H1 (cell line): ENCODE measurements at regions not wholly inside any gene's neighbourhood (a gene's known extent, or its start where the extent isn't known, plus 50 kb on each side); places are given as distances from the start of the nearest gene placed in this dataset.

Source experiments
- ASH2L ChIP-seq: fragments of 200-600, 300-600 bp; sonication (generic); IDR thresholded peaks from one replicate; pipeline ENCODE4 v1.7.1; 2017; ENCODE audit warnings: low read length
- ATF2 ChIP-seq: IDR thresholded peaks from 2 replicates; pipeline ENCODE4 v1.6.1; 2012; ENCODE audit warnings: low read length, inconsistent platforms
- BACH1 ChIP-seq: IDR thresholded peaks from 2 replicates; pipeline ENCODE4 v1.6.1; 2012; ENCODE audit warnings: low read length, improper control_type of control experiment
- CTCF ChIP-seq, 3 experiments: IDR thresholded peaks; 1 replicate in 2 of 3; 2 replicates in 1 of 3; pipeline versions ENCODE4 v1.5.1 to v1.6.1; 2011; ENCODE audit warnings: low read length in 3 of 3, mild to moderate bottlenecking in 3 of 3, inconsistent platforms in 2 of 3, low read depth in 1 of 3, moderate library complexity in 1 of 3; ENCODE audit not compliant: insufficient read depth in 1 of 3; ENCODE audit errors: control extremely low read depth in 1 of 3
- EP300 ChIP-seq, 2 experiments: IDR thresholded peaks; 1 replicate in 1 of 2; 2 replicates in 1 of 2; pipeline ENCODE4 v1.6.1; 2011 to 2012; ENCODE audit warnings: low read depth in 2 of 2, low read length in 2 of 2, mild to moderate bottlenecking in 2 of 2, borderline replicate concordance in 1 of 2, inconsistent platforms in 1 of 2, moderate library complexity in 1 of 2
- JUND ChIP-seq: IDR thresholded peaks from 2 replicates; pipeline ENCODE4 v1.6.1; 2011; ENCODE audit warnings: mild to moderate bottlenecking, improper control_type of control experiment, low read length
- MAX ChIP-seq: IDR thresholded peaks from 2 replicates; pipeline ENCODE4 v1.6.1; 2012; ENCODE audit warnings: inconsistent platforms
- NANOG ChIP-seq: IDR thresholded peaks from 2 replicates; pipeline ENCODE4 v1.6.1; 2011; ENCODE audit warnings: low read length, low read depth, mild to moderate bottlenecking, inconsistent platforms; ENCODE audit not compliant: insufficient read depth, poor library complexity, severe bottlenecking
- NRF1 ChIP-seq: IDR thresholded peaks from 2 replicates; pipeline ENCODE4 v1.6.1; 2011; ENCODE audit warnings: mild to moderate bottlenecking, low read depth, low read length, improper control_type of control experiment
- POLR2A ChIP-seq, 2 experiments: IDR thresholded peaks; 1 replicate in 1 of 2; 2 replicates in 1 of 2; pipeline ENCODE4 v1.6.1; 2011; ENCODE audit warnings: low read depth in 2 of 2, low read length in 2 of 2, mild to moderate bottlenecking in 2 of 2; ENCODE audit errors: control extremely low read depth in 1 of 2
- POLR2AphosphoS5 ChIP-seq: IDR thresholded peaks from 2 replicates; pipeline ENCODE4 v1.6.1; 2011; ENCODE audit warnings: low read depth, low read length
- RAD21 ChIP-seq, 2 experiments: IDR thresholded peaks in 1 of 2; conservative IDR thresholded peaks in 1 of 2; 2 replicates each; pipeline ENCODE4 v1.6.1; 2011; ENCODE audit warnings: low read depth in 2 of 2, low read length in 2 of 2, improper control_type of control experiment in 1 of 2, inconsistent platforms in 1 of 2, mild to moderate bottlenecking in 1 of 2, moderate library complexity in 1 of 2
- RBBP5 ChIP-seq: IDR thresholded peaks from 2 replicates; pipeline ENCODE4 v1.7.1; 2012; ENCODE audit warnings: low read depth, mild to moderate bottlenecking, inconsistent platforms, low read length, moderate library complexity, borderline replicate concordance
- TBP ChIP-seq: IDR thresholded peaks from 2 replicates; pipeline ENCODE4 v1.6.1; 2011; ENCODE audit warnings: low read depth, low read length, improper control_type of control experiment

- TF ChIP-seq POLR2A (IDR thresholded peaks at IDR 0.05; ENCODE audit: control extremely low read depth in 1 of 2, low read depth in 2 of 2, low read length in 2 of 2) (no peak), CTCF (IDR thresholded peaks at IDR 0.05; ENCODE audit: control extremely low read depth in 1 of 3, insufficient read depth in 1 of 3, low read depth in 1 of 3, low read length in 3 of 3) (no peak), JUND (no peak), RAD21 (IDR thresholded peaks at IDR 0.05 in 1 of 2, conservative IDR thresholded peaks at IDR 0.05 in 1 of 2; ENCODE audit: low read depth in 2 of 2, low read length in 2 of 2) (no peak), RBBP5 (no peak), EP300 (IDR thresholded peaks at IDR 0.05; ENCODE audit: borderline replicate concordance in 1 of 2, low read depth in 2 of 2, low read length in 2 of 2) (no peak), NRF1 (no peak), TBP (no peak), NANOG (no peak), ATF2 (no peak), POLR2AphosphoS5 (no peak), BACH1 (no peak), ASH2L (no peak), MAX (no peak)
Observed at GRCh38 chrX:13911586-13911985, 94.7 kb upstream of the GPM6B start.
